ENCODE measurements at regions not wholly inside any gene's neighbourhood (a gene's known extent, or its start where the extent isn't known, plus 50 kb on each side); places are given as distances from the start of the nearest gene placed in this dataset.

- peaks cover 3% of the 10 kb centered on the region for H3K9me3 Mint-ChIP-seq (ENCODE audit: low read depth, unreplicated experiment)
- no peak for DNase-seq
- no peaks in the 10 kb centered on the region for H3K4me1 Mint-ChIP-seq (ENCODE audit: low read depth, unreplicated experiment)
- CTCF ChIA-PET = interaction anchor here (0.6 kb wide), 1 partner anchor 407 kb away, joined by 7 read pairs; no protein-coding TSS in a partner anchor
- no peak overlapping the region for H3K4me3 Mint-ChIP-seq (ENCODE audit: low read depth, unreplicated experiment)
- H3K36me3 Mint-ChIP-seq (ENCODE audit: insufficient read depth, unreplicated experiment) = no peaks in the 10 kb centered on the region
- BruUV-seq (replicated peaks) = no TSS peak
- H3K27me3 Mint-ChIP-seq (ENCODE audit: unreplicated experiment) = no peaks in the 10 kb centered on the region
- intact Hi-C loops (cut with micrococcal nuclease; ENCODE audit: unreplicated experiment) = no loop called here
- TF ChIP-seq, protein P1, sequence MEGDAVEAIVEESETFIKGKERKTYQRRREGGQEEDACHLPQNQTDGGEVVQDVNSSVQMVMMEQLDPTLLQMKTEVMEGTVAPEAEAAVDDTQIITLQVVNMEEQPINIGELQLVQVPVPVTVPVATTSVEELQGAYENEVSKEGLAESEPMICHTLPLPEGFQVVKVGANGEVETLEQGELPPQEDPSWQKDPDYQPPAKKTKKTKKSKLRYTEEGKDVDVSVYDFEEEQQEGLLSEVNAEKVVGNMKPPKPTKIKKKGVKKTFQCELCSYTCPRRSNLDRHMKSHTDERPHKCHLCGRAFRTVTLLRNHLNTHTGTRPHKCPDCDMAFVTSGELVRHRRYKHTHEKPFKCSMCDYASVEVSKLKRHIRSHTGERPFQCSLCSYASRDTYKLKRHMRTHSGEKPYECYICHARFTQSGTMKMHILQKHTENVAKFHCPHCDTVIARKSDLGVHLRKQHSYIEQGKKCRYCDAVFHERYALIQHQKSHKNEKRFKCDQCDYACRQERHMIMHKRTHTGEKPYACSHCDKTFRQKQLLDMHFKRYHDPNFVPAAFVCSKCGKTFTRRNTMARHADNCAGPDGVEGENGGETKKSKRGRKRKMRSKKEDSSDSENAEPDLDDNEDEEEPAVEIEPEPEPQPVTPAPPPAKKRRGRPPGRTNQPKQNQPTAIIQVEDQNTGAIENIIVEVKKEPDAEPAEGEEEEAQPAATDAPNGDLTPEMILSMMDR (IDR thresholded peaks at IDR 0.05; ENCODE audit: unreplicated experiment) = no peak
- no peak overlapping the region for H3K27ac Mint-ChIP-seq (ENCODE audit: unreplicated experiment)
Observed at GRCh38 chr2:173812321-173812720, 152.9 kb downstream of the SP3 start.

DNA sequence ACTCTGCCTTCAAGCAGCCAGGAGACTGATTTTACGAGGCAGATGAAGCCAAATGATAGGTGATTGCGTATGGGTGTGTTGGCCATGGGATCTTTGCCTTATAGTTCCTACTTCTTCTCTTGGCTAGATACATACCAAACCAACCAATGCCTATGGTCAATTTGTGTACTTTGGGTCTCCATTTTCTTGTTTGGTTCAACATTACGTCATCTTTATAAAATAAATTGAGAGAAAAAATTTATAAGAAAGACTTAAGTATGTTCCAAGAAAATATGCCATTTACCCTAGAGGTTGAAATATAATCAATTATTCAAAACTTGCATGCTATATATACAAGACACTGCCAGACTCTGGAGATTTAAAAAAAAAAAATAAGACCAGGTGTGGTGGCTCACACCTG lies 150.9 kb downstream of the SP3 start:
- intact Hi-C loops (cut with micrococcal nuclease; ENCODE audit: unreplicated experiment) = no loop called here
- no TSS peak for BruUV-seq (replicated peaks)
- no peaks in the 10 kb centered on the region for H3K36me3 Mint-ChIP-seq (ENCODE audit: insufficient read depth, unreplicated experiment)
- CTCF ChIA-PET = no interaction called here
- H3K27me3 Mint-ChIP-seq (ENCODE audit: unreplicated experiment) = no peaks in the 10 kb centered on the region
- H3K27ac Mint-ChIP-seq (ENCODE audit: unreplicated experiment) = no peak overlapping the region
- no peaks in the 10 kb centered on the region for H3K4me1 Mint-ChIP-seq (ENCODE audit: low read depth, unreplicated experiment)
- TF ChIP-seq, protein P1 (IDR thresholded peaks at IDR 0.05; ENCODE audit: unreplicated experiment) = no peak
- H3K9me3 Mint-ChIP-seq (ENCODE audit: low read depth, unreplicated experiment) = no peaks in the 10 kb centered on the region
- no peak overlapping the region for H3K4me3 Mint-ChIP-seq (ENCODE audit: low read depth, unreplicated experiment)
- DNase-seq = no peak

- Mint-ChIP-seq H3K27me3 (ENCODE audit: unreplicated experiment) (peaks cover 9% of the 10 kb centered on the region), H3K4me3 (ENCODE audit: low read depth, unreplicated experiment) (no peak overlapping the region), H3K27ac (ENCODE audit: unreplicated experiment) (no peak overlapping the region), H3K4me1 (ENCODE audit: low read depth, unreplicated experiment) (no peaks in the 10 kb centered on the region), H3K36me3 (ENCODE audit: insufficient read depth, unreplicated experiment) (no peaks in the 10 kb centered on the region), H3K9me3 (ENCODE audit: low read depth, unreplicated experiment) (no peaks in the 10 kb centered on the region)
- no TSS peak for BruUV-seq (replicated peaks)
- intact Hi-C loops (cut with micrococcal nuclease; ENCODE audit: unreplicated experiment) = no loop called here
- TF ChIP-seq, protein P1 (IDR thresholded peaks at IDR 0.05; ENCODE audit: unreplicated experiment) = no peak
- CTCF ChIA-PET = no interaction called here
- no peak for DNase-seq
Observed at GRCh38 chr2:173815772-173816171, 149.4 kb downstream of the SP3 start.

DNA sequence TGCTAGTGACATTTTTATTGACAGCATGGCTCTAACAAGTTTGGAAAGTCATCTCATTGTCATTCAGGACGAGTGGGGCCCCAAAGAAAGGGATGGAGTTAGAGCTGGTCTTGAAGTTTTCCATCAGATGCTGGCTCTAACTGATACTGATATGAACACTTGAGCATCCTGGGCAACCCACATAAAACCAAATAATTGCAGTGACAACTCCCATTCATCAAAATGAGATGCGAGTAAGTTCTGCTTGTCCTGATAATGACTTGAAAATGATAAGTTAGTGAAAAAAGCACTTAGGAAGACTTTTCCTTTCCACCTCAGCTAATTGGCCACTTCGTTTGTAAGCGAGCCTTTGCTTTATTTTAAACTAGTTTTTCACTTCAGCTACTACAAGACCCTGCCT lies 147.6 kb downstream of the SP3 start:
- CTCF ChIA-PET = interaction anchor here (0.6 kb wide), 1 partner anchor 176 kb away, joined by 3 read pairs; no protein-coding TSS in a partner anchor
- no peak overlapping the region for H3K27ac Mint-ChIP-seq (ENCODE audit: unreplicated experiment)
- TF ChIP-seq, protein P1 (IDR thresholded peaks at IDR 0.05; ENCODE audit: unreplicated experiment) = no peak
- H3K27me3 Mint-ChIP-seq (ENCODE audit: unreplicated experiment) = peaks cover 27% of the 10 kb centered on the region
- intact Hi-C loops (cut with micrococcal nuclease; ENCODE audit: unreplicated experiment) = no loop called here
- no peak for DNase-seq
- no peaks in the 10 kb centered on the region for H3K36me3 Mint-ChIP-seq (ENCODE audit: insufficient read depth, unreplicated experiment)
- H3K9me3 Mint-ChIP-seq (ENCODE audit: low read depth, unreplicated experiment) = no peaks in the 10 kb centered on the region
- H3K4me3 Mint-ChIP-seq (ENCODE audit: low read depth, unreplicated experiment) = no peak overlapping the region
- no TSS peak for BruUV-seq (replicated peaks)
- H3K4me1 Mint-ChIP-seq (ENCODE audit: low read depth, unreplicated experiment) = no peaks in the 10 kb centered on the region
